GM21526 (cell line): ENCODE measurements at regions not wholly inside any gene's neighbourhood (a gene's known extent, or its start where the extent isn't known, plus 50 kb on each side); places are given as distances from the start of the nearest gene placed in this dataset.

Source experiments
- ATAC-seq: cut with Tn5 transposase; IDR thresholded peaks from one replicate; pipeline ENCODE4 v1.9.1; 2021; ENCODE audit warnings: moderate library complexity; ENCODE audit not compliant: unreplicated experiment, low FRiP score

DNA sequence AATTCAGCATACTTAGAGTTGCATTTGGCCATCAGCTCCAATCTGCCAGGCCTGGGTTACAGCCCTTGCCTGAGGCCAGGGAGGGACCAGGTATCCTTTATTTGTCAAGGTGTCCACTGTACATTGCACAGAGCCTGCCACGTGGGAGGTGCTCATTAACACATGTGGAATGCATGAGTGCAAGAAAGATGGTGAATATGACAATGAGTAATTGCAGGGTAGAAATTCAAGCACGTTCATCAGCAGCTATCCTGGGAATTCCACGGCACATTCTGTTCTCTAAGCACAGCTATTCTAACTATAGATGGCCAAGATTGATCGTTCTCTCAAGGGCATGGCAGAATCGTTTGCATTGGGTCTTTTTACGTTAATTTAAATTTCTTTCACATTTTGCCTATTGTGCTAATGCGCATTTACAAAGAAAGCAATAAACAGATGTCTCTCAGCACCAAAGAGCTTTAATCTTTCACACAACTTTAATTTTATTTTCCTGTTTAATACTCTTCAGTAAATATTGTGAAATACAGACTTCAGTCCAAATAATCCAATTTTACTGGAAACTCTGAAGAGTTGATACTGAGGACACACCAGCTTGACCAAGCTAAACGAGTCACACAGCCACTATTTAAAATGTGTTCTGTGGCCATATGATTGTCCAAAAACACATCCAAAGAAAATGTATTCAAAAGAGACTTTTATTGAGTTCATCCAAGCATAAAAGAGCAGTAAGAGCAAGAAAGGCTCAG lies 1025.7 kb upstream of the TMEM132C start:
- ATAC-seq = no peak

DNA sequence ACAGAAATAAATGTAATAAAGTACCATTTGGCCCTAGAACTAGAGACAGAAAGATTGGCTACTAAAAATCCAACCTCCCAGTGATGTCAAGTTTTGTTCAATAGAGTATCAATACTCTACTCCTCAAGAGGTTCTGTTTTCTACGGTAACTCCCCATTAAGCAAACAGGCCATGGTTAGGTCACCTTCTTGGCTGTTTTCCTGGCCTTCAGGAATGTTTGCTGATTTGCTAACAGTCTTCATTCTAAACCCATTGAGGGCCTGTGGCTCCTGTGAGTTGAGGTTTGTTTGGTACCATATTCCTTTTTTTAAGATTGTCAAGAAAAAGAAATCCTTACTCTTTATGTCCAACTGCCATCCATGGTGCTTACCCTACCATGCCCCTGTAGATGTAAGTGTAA lies 1022.0 kb upstream of the TMEM132C start:
- no peak for ATAC-seq

DNA sequence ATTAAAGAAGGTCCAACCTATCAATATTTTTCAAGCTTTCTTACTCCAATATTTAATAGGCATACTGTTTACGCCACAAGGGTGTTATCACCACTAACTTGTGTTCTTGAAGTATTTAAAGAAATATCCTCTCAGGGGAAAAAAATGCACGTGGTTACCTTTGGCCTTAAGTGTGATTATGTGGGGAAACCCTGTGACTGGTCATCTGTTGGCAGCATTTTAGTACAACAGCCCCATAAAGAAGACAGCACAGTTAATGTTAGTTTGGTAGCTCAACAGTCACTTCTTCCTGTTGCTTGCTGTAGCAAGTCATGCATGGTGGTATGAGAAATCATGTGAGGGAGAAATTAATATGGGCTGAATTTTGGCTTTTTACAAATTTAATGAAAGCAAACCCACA lies 1021.5 kb upstream of the TMEM132C start:
- ATAC-seq = no peak

DNA sequence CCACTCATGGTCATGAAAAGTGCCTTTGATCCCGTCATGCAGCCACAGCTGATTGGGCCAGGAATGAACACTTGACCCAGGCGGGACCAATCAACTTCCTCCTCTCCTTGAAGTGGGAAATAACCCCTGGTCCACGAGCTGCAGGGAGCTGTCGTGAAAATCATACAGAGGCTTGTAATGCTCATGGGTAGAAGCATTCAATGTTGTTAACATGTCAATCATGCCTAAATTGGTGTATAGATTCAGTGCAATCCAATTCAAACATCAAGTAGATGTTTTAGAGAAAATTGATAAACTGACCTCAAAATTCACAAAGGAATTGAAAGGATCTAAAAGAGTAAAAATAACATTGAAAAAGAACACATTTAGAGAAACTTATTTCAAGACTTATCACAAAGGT lies 1019.0 kb upstream of the TMEM132C start:
- ATAC-seq = no peak

GRCh38 chr12:127249428-127249827 lies 1017.5 kb upstream of the TMEM132C start:
- ATAC-seq = no peak

GRCh38 chr12:127253797-127254327 lies 1013.1 kb upstream of the TMEM132C start:
- no peak for ATAC-seq

DNA sequence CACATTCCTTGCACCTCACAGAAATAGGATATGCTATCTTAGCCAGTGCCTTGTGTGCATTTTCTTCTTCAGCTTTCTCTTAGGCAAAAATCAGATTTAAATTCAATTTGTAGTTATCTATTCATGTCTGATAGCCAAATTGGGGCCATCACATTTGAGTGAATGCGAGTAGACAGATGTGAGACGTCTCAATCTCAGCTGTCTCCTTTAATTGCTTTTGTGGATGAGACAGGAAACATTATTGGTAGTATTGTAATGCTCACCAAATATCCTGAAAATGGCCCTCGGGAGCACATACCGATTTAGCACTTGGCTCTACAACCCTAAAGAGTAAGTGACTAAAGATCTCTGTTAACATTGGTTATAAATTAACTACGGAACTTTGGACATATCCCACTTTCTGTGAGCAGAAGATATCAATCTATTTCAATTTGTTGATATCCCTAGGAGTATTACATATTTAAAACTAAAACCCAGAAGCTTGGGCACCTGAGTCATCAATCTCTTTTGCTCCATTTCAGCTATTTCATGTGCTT lies 1012.5 kb upstream of the TMEM132C start:
- ATAC-seq = no peak

GRCh38 chr12:127257366-127257935 lies 1009.5 kb upstream of the TMEM132C start:
- no peak for ATAC-seq

DNA sequence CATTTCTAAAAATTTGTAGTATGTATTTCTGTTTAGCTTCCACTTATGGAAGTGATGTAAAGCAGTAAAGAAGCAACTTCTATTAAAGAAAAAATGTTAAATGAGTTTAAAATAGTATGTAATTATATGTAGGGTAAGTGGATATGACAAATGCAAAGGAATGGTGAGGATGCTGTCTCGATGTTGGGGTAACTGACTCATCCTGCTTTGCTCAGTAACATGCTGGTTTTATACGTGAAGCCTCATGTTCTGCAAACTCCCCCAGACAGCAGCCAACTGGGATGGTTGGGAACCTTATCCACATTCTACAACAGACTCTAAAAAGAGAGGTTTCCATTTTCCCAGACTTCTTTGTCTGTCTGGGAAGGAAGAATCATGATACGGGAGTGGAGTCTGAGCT lies 1006.4 kb upstream of the TMEM132C start:
- no peak for ATAC-seq

DNA sequence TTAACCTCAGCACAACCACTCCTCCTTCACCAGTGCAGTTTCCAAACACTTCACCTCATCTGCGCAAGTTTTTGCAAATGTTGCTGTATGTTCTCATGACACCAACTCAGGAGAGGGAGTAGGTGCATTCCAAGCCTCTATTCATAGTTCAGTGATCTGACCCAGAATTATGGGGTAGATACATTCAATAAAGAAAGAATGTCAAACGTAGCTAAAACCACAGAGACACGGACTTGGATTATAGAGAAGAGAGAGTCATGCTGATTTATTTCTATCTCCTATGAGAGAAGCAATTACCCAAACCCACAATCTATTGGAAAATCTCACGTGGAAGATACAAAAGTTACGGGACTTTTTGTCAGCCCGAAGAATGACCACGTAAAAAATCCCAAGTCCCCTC lies 1006.0 kb upstream of the TMEM132C start:
- ATAC-seq = no peak

DNA sequence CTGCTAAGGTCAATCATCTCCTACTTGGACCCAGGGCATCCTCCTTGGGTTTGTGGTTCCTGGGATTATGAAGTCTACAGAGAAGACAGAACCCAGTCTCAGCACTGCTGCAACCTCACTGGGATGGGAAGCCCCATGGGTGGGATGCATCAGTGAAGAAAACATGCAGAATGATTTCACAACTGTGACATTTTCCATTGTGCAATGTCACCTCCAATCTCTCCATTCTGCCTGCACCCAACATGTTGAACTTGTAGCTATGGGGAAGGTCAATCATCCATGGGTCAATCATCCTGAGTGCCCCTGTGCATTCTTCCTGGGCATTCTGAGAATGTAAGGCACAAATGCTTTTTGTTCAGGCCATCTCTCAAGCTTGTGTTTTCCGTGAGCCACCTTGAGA lies 1004.4 kb upstream of the TMEM132C start:
- ATAC-seq = no peak

DNA sequence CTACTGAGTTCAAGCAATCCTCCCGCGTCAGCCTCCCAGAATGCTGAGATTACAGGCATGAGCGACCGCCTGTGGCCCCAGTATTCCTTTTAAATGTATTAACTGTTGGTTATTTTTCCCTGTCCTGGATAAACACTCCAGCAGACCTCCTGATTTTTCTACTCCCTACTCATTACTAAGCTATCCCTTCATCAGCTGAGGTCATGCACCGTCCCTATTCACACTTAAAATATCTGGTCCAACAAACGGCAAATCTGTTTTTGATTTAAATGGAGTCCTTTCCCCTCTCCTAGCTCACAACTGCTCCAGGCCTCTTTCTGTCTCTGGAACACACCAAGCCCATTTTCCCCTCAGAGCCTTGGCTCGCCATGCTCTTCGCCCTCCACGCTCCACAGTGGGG lies 1003.3 kb upstream of the TMEM132C start:
- no peak for ATAC-seq

DNA sequence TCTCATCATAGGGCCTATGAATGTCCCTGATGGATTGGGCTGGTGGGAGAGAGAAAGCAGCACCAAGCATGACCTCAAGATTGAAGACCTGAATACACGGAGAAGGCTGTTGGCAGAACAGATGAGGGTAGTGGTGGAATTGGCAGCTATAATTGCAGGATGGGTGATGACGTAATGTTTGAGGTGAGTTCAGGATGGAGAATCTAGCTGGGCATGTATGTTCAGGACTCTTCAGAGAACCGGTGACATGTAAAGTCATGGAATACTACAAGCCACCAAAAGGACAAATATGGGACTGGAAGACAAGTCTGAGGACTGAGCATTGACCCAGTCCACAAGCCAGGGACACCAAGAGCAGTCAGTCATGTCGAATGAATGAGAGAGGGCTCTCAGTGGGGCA lies 999.8 kb upstream of the TMEM132C start:
- ATAC-seq = no peak

DNA sequence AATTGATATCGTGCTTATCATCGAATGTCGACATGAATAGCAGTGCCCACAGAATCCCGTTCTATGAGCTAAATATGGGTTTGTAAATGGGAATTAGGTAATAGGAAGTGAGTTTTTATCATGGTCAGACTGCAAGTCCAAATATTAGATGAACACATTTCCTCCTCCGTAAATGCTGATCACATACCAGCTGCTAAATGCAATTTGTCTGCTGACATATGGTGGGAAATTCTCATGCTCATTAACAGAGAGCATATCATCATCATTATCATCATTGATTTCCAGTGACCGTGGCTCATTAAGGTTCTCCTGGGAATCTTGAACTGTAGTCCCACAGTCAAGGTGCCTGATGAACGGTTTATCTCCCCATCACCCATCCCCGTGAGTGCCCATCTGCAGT lies 998.8 kb upstream of the TMEM132C start:
- ATAC-seq = no peak

DNA sequence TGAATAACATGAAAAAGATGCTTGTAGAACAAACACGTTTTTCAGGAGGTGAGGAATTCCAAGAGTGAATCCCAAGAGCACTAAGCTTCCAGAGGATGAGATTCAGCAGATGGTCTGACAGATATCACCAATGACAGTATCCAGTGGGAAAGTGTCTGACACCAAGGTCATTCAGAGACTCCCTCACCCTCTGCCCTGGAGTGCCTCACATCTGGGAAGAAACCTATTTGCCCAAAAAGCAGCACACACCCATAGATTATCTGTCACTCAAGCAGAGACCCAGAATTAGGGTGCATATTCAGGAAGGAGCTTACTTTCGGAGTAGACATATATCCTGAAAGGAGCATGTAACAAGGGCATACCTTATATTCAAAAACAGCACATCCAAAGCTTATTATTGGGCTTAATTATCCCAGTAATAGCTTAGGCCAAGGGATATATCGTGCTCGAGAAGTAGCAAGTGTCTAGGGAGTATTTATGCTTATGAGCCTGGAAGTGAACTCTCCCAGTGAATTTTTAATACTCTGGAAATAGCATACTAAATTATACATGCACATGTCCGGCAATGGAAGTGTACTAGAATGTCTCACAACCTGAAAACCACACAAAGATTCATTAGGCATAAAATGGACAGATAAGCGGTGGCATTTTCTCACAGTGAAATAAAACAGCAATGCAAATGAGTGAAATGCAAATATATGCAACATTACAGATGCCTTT lies 998.1 kb upstream of the TMEM132C start:
- ATAC-seq = no peak

DNA sequence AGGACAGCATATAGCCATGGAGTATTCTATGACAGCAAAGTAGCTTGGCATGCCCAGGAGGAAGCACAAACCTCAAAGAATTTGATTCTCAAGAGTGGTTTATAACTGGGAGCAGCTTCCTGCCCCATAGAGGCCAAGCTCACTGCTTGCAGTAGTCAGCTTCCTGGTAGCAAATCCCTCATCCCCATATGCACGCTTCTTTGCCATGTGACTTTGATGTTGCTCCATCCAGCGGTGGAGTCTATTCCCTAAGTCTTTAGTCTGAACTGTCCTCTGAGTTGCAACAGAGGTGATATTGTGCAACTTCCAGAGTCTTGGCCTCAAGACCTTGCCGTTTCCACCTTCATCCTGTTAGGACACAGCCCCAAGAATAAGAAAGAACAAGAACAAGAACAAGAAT lies 996.8 kb upstream of the TMEM132C start:
- no peak for ATAC-seq

GRCh38 chr12:127271776-127272175 lies 995.2 kb upstream of the TMEM132C start:
- no peak for ATAC-seq

DNA sequence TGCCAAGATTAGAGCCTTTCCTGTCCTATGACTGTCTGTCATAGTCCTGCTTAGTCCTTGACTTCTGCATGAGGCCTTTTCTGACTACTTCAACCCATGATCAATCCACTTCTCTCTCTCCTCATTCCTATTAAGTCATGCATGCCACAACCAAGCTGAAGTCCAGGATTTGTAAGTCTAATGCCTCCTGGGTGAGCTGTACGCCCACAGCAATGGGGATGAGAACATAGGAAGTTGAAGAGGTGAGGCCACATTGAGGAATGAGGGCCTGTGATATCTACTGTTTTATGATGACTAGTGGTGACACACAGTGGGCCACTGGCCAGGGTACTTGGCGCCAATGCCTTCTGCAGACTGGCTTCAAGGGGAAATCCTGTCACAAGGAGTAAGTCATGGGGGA lies 994.1 kb upstream of the TMEM132C start:
- no peak for ATAC-seq

DNA sequence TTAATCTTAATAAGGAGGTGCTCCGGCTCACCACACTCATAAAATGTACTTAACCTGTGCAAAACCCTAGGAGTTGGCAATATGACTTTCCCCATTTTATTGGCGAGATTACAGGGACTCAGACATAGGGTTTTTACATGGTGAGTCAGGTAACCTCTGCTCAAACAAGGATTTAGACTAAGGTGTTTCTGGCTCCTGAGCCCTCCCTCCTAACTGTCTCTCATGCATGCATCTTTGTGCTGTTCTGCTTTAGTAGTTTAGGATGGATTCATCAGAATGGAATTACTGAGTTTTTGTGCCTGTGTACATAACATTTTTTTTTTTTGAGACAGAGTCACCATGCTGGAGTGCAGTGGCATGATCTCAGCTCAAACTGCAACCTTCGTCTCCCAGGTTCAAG lies 993.3 kb upstream of the TMEM132C start:
- ATAC-seq = no peak

- ATAC-seq = no peak
Measured at GRCh38 chr12:127275416-127275815, 991.6 kb upstream of the TMEM132C start.

GRCh38 chr12:127277882-127278281 lies 989.1 kb upstream of the TMEM132C start:
- ATAC-seq = no peak
